ENCODE measurements at regions not wholly inside any gene's neighbourhood (a gene's known extent, or its start where the extent isn't known, plus 50 kb on each side); places are given as distances from the start of the nearest gene placed in this dataset. TPM values are rescaled to one million over a fixed set of nuclear protein-coding genes. Genes with fewer than 3 reads are reported as not detected.

DNA sequence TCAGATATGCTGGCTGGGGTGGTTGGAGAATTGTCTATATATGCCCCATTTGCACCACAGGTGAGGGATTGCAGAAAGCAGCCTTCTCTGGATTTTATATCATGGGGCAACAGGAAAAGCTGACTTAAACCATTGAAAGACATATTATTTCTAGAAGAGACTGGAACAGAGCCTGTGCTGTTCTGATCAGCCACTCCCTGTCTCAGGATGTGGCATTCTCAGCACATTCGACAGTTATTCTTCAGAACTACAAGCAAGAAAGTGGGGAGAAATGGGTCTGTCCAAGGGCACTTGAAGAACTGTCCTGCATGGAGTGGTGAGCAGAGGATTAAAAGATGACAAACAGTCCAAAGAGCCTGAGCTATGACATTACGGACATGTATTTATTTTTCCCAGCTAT, 67.8 kb upstream of the EPHA5 start:
- Histone ChIP-seq H3K36me3 (ENCODE audit: insufficient read depth, low read length, poor library complexity, severe bottlenecking) (no peaks in the 10 kb centered on the region), H3K4me3 (ENCODE audit: low read depth, low read length, poor library complexity, severe bottlenecking) (no peak overlapping the region), H3K27me3 (replicated peaks; ENCODE audit: insufficient read depth, low read depth, low read length, poor library complexity) (no peaks in the 10 kb centered on the region), H3K4me1 (ENCODE audit: insufficient read depth, low read length, poor library complexity, severe bottlenecking) (no peaks in the 10 kb centered on the region), H3K27ac (ENCODE audit: low read depth, low read length, poor library complexity, severe bottlenecking) (no peak overlapping the region), H3K9me3 (ENCODE audit: low read depth, low read length, poor library complexity, severe bottlenecking) (no peaks in the 10 kb centered on the region)
- intact Hi-C loops (cut with micrococcal nuclease; ENCODE audit: unreplicated experiment), result no loop called here
- BruUV-seq (replicated peaks), result no TSS peak
- ChIA-PET POLR2A (ENCODE audit: low non-redundant PET) (no interaction called here), CTCF (no interaction called here)
- TF ChIP-seq CTCF (conservative IDR thresholded peaks at IDR 0.05; ENCODE audit: low read depth, low read length), result no peak
- no peak for TF ChIP-seq EZH2 (IDR thresholded peaks at IDR 0.05; ENCODE audit: borderline replicate concordance, low read depth, low read length, poor library complexity, severe bottlenecking)
- DNase-seq (ENCODE audit: low spot score), result no peak

GRCh38 chr4:65737672-65738071, 67.4 kb upstream of the EPHA5 start:
- BruUV-seq (replicated peaks), result no TSS peak
- TF ChIP-seq CTCF (conservative IDR thresholded peaks at IDR 0.05; ENCODE audit: low read depth, low read length) (no peak), EZH2 (IDR thresholded peaks at IDR 0.05; ENCODE audit: borderline replicate concordance, low read depth, low read length, poor library complexity, severe bottlenecking) (no peak)
- no peak for DNase-seq (ENCODE audit: low spot score)
- intact Hi-C loops (cut with micrococcal nuclease; ENCODE audit: unreplicated experiment), result no loop called here
- Histone ChIP-seq H3K4me3 (ENCODE audit: low read depth, low read length, poor library complexity, severe bottlenecking) (no peak overlapping the region), H3K4me1 (ENCODE audit: insufficient read depth, low read length, poor library complexity, severe bottlenecking) (no peaks in the 10 kb centered on the region), H3K27me3 (replicated peaks; ENCODE audit: insufficient read depth, low read depth, low read length, poor library complexity) (no peaks in the 10 kb centered on the region), H3K27ac (ENCODE audit: low read depth, low read length, poor library complexity, severe bottlenecking) (no peak overlapping the region), H3K9me3 (ENCODE audit: low read depth, low read length, poor library complexity, severe bottlenecking) (no peaks in the 10 kb centered on the region), H3K36me3 (ENCODE audit: insufficient read depth, low read length, poor library complexity, severe bottlenecking) (no peaks in the 10 kb centered on the region)
- CTCF ChIA-PET, result no interaction called here
- POLR2A ChIA-PET (ENCODE audit: low non-redundant PET), result no interaction called here

DNA sequence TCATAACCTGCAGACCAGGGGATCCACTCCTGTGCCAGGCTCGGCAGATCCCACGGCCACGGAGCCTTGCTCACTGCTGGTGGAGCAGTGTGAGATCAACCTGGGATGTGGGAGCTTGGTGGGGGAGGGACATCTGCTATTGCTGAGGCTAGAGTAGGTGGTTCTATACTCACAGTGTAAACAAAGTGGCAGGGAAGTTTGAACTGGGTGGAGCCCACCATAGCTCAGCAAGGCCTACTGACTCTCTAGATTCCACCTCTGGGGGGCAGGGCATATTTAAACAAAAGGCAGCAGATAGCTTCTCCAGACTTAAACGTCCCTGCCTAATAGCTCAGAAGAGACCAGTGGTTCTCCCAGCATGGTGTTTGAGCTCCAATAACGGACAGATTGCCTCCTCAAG, 54.7 kb upstream of the EPHA5 start:
- intact Hi-C loops (cut with micrococcal nuclease; ENCODE audit: unreplicated experiment), result no loop called here
- no peaks in the 10 kb centered on the region for H3K27me3 ChIP-seq (replicated peaks; ENCODE audit: insufficient read depth, low read depth, low read length, poor library complexity)
- no TSS peak for BruUV-seq (replicated peaks)
- POLR2A ChIA-PET (ENCODE audit: low non-redundant PET), result no interaction called here
- no peaks in the 10 kb centered on the region for H3K36me3 ChIP-seq (ENCODE audit: insufficient read depth, low read length, poor library complexity, severe bottlenecking)
- H3K27ac ChIP-seq (ENCODE audit: low read depth, low read length, poor library complexity, severe bottlenecking), result no peak overlapping the region
- TF ChIP-seq CTCF (conservative IDR thresholded peaks at IDR 0.05; ENCODE audit: low read depth, low read length) (no peak), EZH2 (IDR thresholded peaks at IDR 0.05; ENCODE audit: borderline replicate concordance, low read depth, low read length, poor library complexity, severe bottlenecking) (no peak)
- no peaks in the 10 kb centered on the region for H3K4me1 ChIP-seq (ENCODE audit: insufficient read depth, low read length, poor library complexity, severe bottlenecking)
- H3K9me3 ChIP-seq (ENCODE audit: low read depth, low read length, poor library complexity, severe bottlenecking), result no peaks in the 10 kb centered on the region
- CTCF ChIA-PET, result no interaction called here
- no peak for DNase-seq (ENCODE audit: low spot score)
- H3K4me3 ChIP-seq (ENCODE audit: low read depth, low read length, poor library complexity, severe bottlenecking), result no peak overlapping the region

Small RNA genes lying in the stretch of these regions (microRNA-seq; reads per million reads assigned to microRNA genes)
- not detected for gene MIR1269A
